ENCODE measurements at regions not wholly inside any gene's neighbourhood (a gene's known extent, or its start where the extent isn't known, plus 50 kb on each side); places are given as distances from the start of the nearest gene placed in this dataset.

GRCh38 chr15:60204131-60204885 lies 193.5 kb downstream of the ANXA2 start:
- TF ChIP-seq POLR2A (IDR thresholded peaks at IDR 0.05; ENCODE audit: low read length) (no peak), GATA1 (IDR thresholded peaks at IDR 0.05; ENCODE audit: low read depth, low read length) (no peak)

Data from erythroblast (primary cell).